ENCODE measurements at regions not wholly inside any gene's neighbourhood (a gene's known extent, or its start where the extent isn't known, plus 50 kb on each side); places are given as distances from the start of the nearest gene placed in this dataset.
"Not testable (repeated sequence)": the region's sequence is repeated elsewhere in the genome, so short reads cannot be mapped to it uniquely, and the experiment has no call there.

DNA sequence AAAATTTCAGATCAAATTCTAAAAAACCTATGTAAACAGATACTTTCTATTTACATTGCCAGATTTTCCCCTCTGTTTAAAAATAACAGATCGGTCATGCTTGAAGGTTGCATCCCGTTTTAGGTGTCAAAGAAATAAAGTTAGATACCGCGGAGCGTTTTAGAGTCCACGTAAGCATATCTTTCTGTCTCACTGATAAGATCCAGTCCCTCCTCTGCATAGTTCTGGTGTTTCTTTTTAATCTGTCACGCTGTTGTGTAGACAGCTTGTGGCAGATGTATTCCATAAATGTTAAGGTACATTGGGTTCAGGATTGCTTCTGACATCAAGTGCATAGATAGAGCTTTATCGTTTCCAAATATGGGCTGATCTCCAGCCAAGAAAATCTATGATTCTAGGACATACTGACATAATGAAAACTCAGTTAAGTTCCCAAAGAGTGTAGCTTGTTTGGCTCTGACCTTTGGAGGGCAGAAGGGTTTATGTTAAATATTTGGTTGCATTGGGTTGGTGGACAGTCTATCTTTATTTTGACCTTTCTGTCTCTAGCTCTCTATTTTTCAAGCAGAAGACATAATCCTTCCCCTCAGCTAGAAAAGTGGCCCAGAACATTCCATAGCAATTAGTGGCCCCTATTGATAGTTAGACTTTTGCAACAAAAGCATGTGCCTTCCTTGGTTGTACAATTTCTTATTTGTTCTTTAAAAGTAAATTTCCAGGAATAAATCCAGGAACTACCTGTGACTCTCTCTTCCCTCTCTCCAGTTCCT is 376.6 kb upstream of the SMIM30 start:
- TF ChIP-seq, protein P1, sequence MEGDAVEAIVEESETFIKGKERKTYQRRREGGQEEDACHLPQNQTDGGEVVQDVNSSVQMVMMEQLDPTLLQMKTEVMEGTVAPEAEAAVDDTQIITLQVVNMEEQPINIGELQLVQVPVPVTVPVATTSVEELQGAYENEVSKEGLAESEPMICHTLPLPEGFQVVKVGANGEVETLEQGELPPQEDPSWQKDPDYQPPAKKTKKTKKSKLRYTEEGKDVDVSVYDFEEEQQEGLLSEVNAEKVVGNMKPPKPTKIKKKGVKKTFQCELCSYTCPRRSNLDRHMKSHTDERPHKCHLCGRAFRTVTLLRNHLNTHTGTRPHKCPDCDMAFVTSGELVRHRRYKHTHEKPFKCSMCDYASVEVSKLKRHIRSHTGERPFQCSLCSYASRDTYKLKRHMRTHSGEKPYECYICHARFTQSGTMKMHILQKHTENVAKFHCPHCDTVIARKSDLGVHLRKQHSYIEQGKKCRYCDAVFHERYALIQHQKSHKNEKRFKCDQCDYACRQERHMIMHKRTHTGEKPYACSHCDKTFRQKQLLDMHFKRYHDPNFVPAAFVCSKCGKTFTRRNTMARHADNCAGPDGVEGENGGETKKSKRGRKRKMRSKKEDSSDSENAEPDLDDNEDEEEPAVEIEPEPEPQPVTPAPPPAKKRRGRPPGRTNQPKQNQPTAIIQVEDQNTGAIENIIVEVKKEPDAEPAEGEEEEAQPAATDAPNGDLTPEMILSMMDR (IDR thresholded peaks at IDR 0.05; ENCODE audit: borderline replicate concordance, extremely low read depth, low read length, poor library complexity, severe bottlenecking) = not testable (repeated sequence)
- not testable (repeated sequence) for TF ChIP-seq EZH2 (IDR thresholded peaks at IDR 0.05; ENCODE audit: borderline replicate concordance, low read depth, low read length, severe bottlenecking)

Measured in DND-41 (cell line).